Neuronal stem cell (in vitro differentiated cells): ENCODE measurements at regions not wholly inside any gene's neighbourhood (a gene's known extent, or its start where the extent isn't known, plus 50 kb on each side); places are given as distances from the start of the nearest gene placed in this dataset.
A peak's percentile ranks its signal among the peaks of the same experiment; 100 is the strongest.
"Not testable (repeated sequence)": the region's sequence is repeated elsewhere in the genome, so short reads cannot be mapped to it uniquely, and the experiment has no call there.

Experiments used
- DNase-seq: peaks from one replicate; pipeline ENCODE4 v3.0.0-alpha.2; 2013; ENCODE audit warnings: low spot score
- H2AFZ ChIP-seq: one replicate; pipeline ENCODE4 v1.6.1; 2013; ENCODE audit warnings: mild to moderate bottlenecking, low read length, inconsistent platforms
- H2AK5ac ChIP-seq: 2 replicates; pipeline ENCODE4 v1.6.1; 2013; ENCODE audit warnings: low read depth, mild to moderate bottlenecking, inconsistent platforms, low read length, moderate library complexity, mixed read lengths
- H2BK120ac ChIP-seq: 2 replicates; pipeline ENCODE4 v1.6.1; 2013; ENCODE audit warnings: low read depth, mild to moderate bottlenecking, inconsistent platforms, low read length, moderate library complexity, mixed read lengths
- H2BK12ac ChIP-seq: one replicate; pipeline ENCODE4 v1.6.1; 2013; ENCODE audit warnings: low read length, inconsistent platforms
- H2BK15ac ChIP-seq: 2 replicates; pipeline ENCODE4 v1.6.1; 2013; ENCODE audit warnings: mild to moderate bottlenecking, low read length, inconsistent platforms, mixed read lengths
- H2BK5ac ChIP-seq: one replicate; pipeline ENCODE4 v1.6.1; 2013; ENCODE audit warnings: inconsistent platforms, mild to moderate bottlenecking, low read length, moderate library complexity
- H3K14ac ChIP-seq: one replicate; pipeline ENCODE4 v1.6.1; 2013; ENCODE audit warnings: low read length, inconsistent platforms
- H3K18ac ChIP-seq: 2 replicates; pipeline ENCODE4 v1.6.1; 2013; ENCODE audit warnings: low read length, inconsistent platforms
- H3K23ac ChIP-seq: 2 replicates; pipeline ENCODE4 v1.6.1; 2013; ENCODE audit warnings: low read depth, mild to moderate bottlenecking, mixed read lengths, low read length, inconsistent platforms; ENCODE audit not compliant: poor library complexity
- H3K27ac ChIP-seq: replicated peaks from 3 replicates; pipeline ENCODE4 v1.5.1; 2013; ENCODE audit warnings: low read length, inconsistent platforms
- H3K27me3 ChIP-seq, 3 experiments: 2 replicates each; pipeline ENCODE4 v1.6.1; 2013; ENCODE audit warnings: low read length in 3 of 3, mild to moderate bottlenecking in 2 of 3, inconsistent platforms in 1 of 3, low read depth in 1 of 3, mixed read lengths in 1 of 3, moderate library complexity in 1 of 3; ENCODE audit not compliant: control insufficient read depth in 3 of 3, insufficient read depth in 3 of 3
- H3K36me3 ChIP-seq, 2 donors: replicated peaks in 1 of 2; 2 replicates each; pipeline ENCODE4 v1.6.1; 2013; ENCODE audit warnings: low read length in 2 of 2; ENCODE audit not compliant: control insufficient read depth in 2 of 2, insufficient read depth in 2 of 2
- H3K4ac ChIP-seq: 2 replicates; pipeline ENCODE4 v1.6.1; 2013; ENCODE audit warnings: inconsistent platforms, mild to moderate bottlenecking, low read length, moderate library complexity
- H3K4me1 ChIP-seq, 2 donors: 1 replicate in 1 of 2; 2 replicates in 1 of 2; pipeline ENCODE4 v1.6.1; 2013; ENCODE audit warnings: low read length in 2 of 2, low read depth in 1 of 2; ENCODE audit not compliant: control insufficient read depth in 2 of 2, insufficient read depth in 1 of 2
- H3K4me2 ChIP-seq: one replicate; pipeline ENCODE4 v1.6.1; 2013; ENCODE audit warnings: mild to moderate bottlenecking, low read length, inconsistent platforms; ENCODE audit not compliant: insufficient read depth, poor library complexity, severe bottlenecking
- H3K4me3 ChIP-seq, 2 donors: 2 replicates each; pipeline ENCODE4 v1.5.1; 2013; ENCODE audit warnings: low read length in 2 of 2, mild to moderate bottlenecking in 2 of 2, inconsistent platforms in 1 of 2, moderate library complexity in 1 of 2
- H3K79me1 ChIP-seq: one replicate; pipeline ENCODE4 v1.6.1; 2013; ENCODE audit warnings: low read depth, mild to moderate bottlenecking, inconsistent platforms, low read length, moderate library complexity
- H3K9ac ChIP-seq: one replicate; pipeline ENCODE4 v1.6.1; 2013; ENCODE audit warnings: mild to moderate bottlenecking, low read depth, low read length, inconsistent platforms; ENCODE audit not compliant: poor library complexity
- H3K9me3 ChIP-seq, 2 donors: replicated peaks in 1 of 2; 2 replicates each; pipeline versions ENCODE3 to v1.6.1; 2013; ENCODE audit warnings: low read length in 2 of 2, mild to moderate bottlenecking in 2 of 2, inconsistent platforms in 1 of 2, low read depth in 1 of 2, mixed read lengths in 1 of 2, moderate library complexity in 1 of 2; ENCODE audit not compliant: control insufficient read depth in 2 of 2, insufficient read depth in 1 of 2
- H4K8ac ChIP-seq: one replicate; pipeline ENCODE4 v1.6.1; 2013; ENCODE audit warnings: low read depth, mild to moderate bottlenecking, inconsistent platforms, low read length, moderate library complexity
- H4K91ac ChIP-seq: one replicate; pipeline ENCODE4 v1.6.1; 2013; ENCODE audit warnings: low read length, low read depth, mild to moderate bottlenecking, inconsistent platforms; ENCODE audit not compliant: poor library complexity
- WGBS, 2 donors: extraction: QIAGEN DNeasy Blood & Tissue Kit; methylation state at CpG; one replicate each; pipeline ENCODE4 v1.1.7; 2013; ENCODE audit warnings: missing lambda C conversion rate in 2 of 2, mixed read lengths in 1 of 2; ENCODE audit not compliant: insufficient read length in 2 of 2, insufficient replicate concordance in 1 of 2; ENCODE audit errors: extremely low coverage in 2 of 2; 5-methylcytosine and 5-hydroxymethylcytosine counted together

- Histone ChIP-seq H3K14ac (no peak overlapping the region), H2AK5ac (no peak overlapping the region), H3K4me1 (peaks cover 2 to 3% of the 10 kb centered on the region in 2 donors), H3K9ac (no peak overlapping the region), H3K4me2 (no peak overlapping the region), H4K8ac (no peak overlapping the region), H4K91ac (no peak overlapping the region), H3K18ac (no peak overlapping the region), H3K79me1 (no peaks in the 10 kb centered on the region), H2BK120ac (no peak overlapping the region), H3K36me3 (no peaks in the 10 kb centered on the region), H3K9me3 (peaks cover 0 to 6% of the 10 kb centered on the region in 2 donors), H2BK12ac (no peak overlapping the region), H3K4me3 (no peak overlapping the region), H2AFZ (no peak overlapping the region), H2BK5ac (no peak overlapping the region), H3K27me3 (no peaks in the 10 kb centered on the region), H3K4ac (no peak overlapping the region), H3K23ac (no peak overlapping the region), H2BK15ac (no peak overlapping the region), H3K27ac (no peak overlapping the region)
- WGBS, 2 donors = no CpG with 5 or more reads among the region's 2 CpGs
- DNase-seq = no peak
These were observed 240.3 kb upstream of the SFRP2 start for GRCh38 chr4:154029171-154029570.

GRCh38 chr4:154025110-154025509 is 236.2 kb upstream of the SFRP2 start:
- no peaks in the 10 kb centered on the region for H3K36me3 ChIP-seq
- no peak overlapping the region for H3K23ac ChIP-seq
- no peak overlapping the region for H3K4me2 ChIP-seq
- H2BK5ac ChIP-seq = no peak overlapping the region
- H3K27me3 ChIP-seq = no peaks in the 10 kb centered on the region
- no peak overlapping the region for H4K91ac ChIP-seq
- no peak overlapping the region for H2BK15ac ChIP-seq
- no peak overlapping the region for H3K4ac ChIP-seq
- H3K9ac ChIP-seq = no peak overlapping the region
- no peak overlapping the region for H4K8ac ChIP-seq
- H2BK120ac ChIP-seq = no peak overlapping the region
- H3K14ac ChIP-seq = no peak overlapping the region
- peaks cover 0 to 5% of the 10 kb centered on the region in 2 donors for H3K9me3 ChIP-seq
- H2AFZ ChIP-seq = no peak overlapping the region
- H3K27ac ChIP-seq = no peak overlapping the region
- no peak overlapping the region for H2BK12ac ChIP-seq
- H3K18ac ChIP-seq = peak overlapping the region; percentile 15
- no peaks in the 10 kb centered on the region for H3K79me1 ChIP-seq
- H3K4me3 ChIP-seq = no peak overlapping the region
- no CpG with 5 or more reads among the region's 2 CpGs for WGBS, 2 donors
- H2AK5ac ChIP-seq = no peak overlapping the region
- DNase-seq = no peak
- peaks cover 0 to 1% of the 10 kb centered on the region in 2 donors for H3K4me1 ChIP-seq

GRCh38 chr4:154024097-154024694 is 235.3 kb upstream of the SFRP2 start:
- Histone ChIP-seq H3K36me3 (no peaks in the 10 kb centered on the region), H3K9me3 (peaks cover 0 to 5% of the 10 kb centered on the region in 2 donors), H3K4ac (no peak overlapping the region), H3K27ac (no peak overlapping the region), H2BK12ac (no peak overlapping the region), H2AFZ (no peak overlapping the region), H3K4me3 (no peak overlapping the region), H2AK5ac (no peak overlapping the region), H3K4me1 (peaks cover 0 to 1% of the 10 kb centered on the region in 2 donors), H3K4me2 (no peak overlapping the region), H2BK5ac (no peak overlapping the region), H3K23ac (no peak overlapping the region), H3K79me1 (no peaks in the 10 kb centered on the region), H4K8ac (no peak overlapping the region), H3K27me3 (no peaks in the 10 kb centered on the region), H2BK120ac (no peak overlapping the region), H2BK15ac (no peak overlapping the region), H4K91ac (no peak overlapping the region), H3K18ac (no peak overlapping the region), H3K14ac (no peak overlapping the region), H3K9ac (no peak overlapping the region)
- no peak for DNase-seq
- no CpG with 5 or more reads among the region's 11 CpGs for WGBS, 2 donors

GRCh38 chr4:154023671-154024070 is 234.8 kb upstream of the SFRP2 start:
- H3K4me1 ChIP-seq, H3K14ac ChIP-seq, H4K91ac ChIP-seq, H2AK5ac ChIP-seq, H2BK15ac ChIP-seq, H3K27me3 ChIP-seq, H2BK12ac ChIP-seq, H2BK120ac ChIP-seq, H3K4ac ChIP-seq, H3K27ac ChIP-seq, H3K79me1 ChIP-seq, H3K23ac ChIP-seq, H4K8ac ChIP-seq, H3K4me2 ChIP-seq, DNase-seq, H3K9ac ChIP-seq, H3K4me3 ChIP-seq, H2BK5ac ChIP-seq, H3K36me3 ChIP-seq, H2AFZ ChIP-seq, H3K9me3 ChIP-seq: not testable (repeated sequence)
- H3K18ac ChIP-seq = peak overlapping the region; percentile 70
- no CpG with 5 or more reads among the region's 15 CpGs for WGBS, 2 donors
